Upper lobe of left lung (tissue), 4 donors: ENCODE measurements at regions not wholly inside any gene's neighbourhood (a gene's known extent, or its start where the extent isn't known, plus 50 kb on each side); places are given as distances from the start of the nearest gene placed in this dataset.

Experiments used
- CTCF ChIP-seq, 6 experiments: fragments of 450-650 bp in 4 of 6; fragments of 200-600 bp in 2 of 6; sonication (generic) in 2 of 6; IDR thresholded peaks; one replicate each; pipeline ENCODE4 v1.5.1; 2016 to 2019; ENCODE audit warnings: antibody characterized with exemption in 6 of 6
- POLR2A ChIP-seq, 4 donors: fragments of 450-650 bp; IDR thresholded peaks; one replicate each; pipeline ENCODE4 v1.5.1; 2016 to 2017; ENCODE audit warnings: antibody characterized with exemption in 4 of 4, mild to moderate bottlenecking in 2 of 4

GRCh38 chr20:60518022-60518421, 559.8 kb downstream of the CDH26 start:
- TF ChIP-seq POLR2A (IDR thresholded peaks at IDR 0.05): no peak
- no peak for TF ChIP-seq CTCF (IDR thresholded peaks at IDR 0.05)
